Neural progenitor cell (in vitro differentiated cells): ENCODE measurements at regions not wholly inside any gene's neighbourhood (a gene's known extent, or its start where the extent isn't known, plus 50 kb on each side); places are given as distances from the start of the nearest gene placed in this dataset.

Experiments
- DNase-seq: peaks from one replicate; pipeline ENCODE4 v3.0.0-alpha.2; 2016; ENCODE audit warnings: low spot score
- H2AFZ ChIP-seq: fragments of 200-600 bp; sonication (generic); replicated peaks from 2 replicates; pipeline ENCODE4 v1.6.1; 2016; ENCODE audit warnings: antibody characterized with exemption
- H3F3A ChIP-seq: fragments of 200-600 bp; sonication (generic); 2 replicates; pipeline ENCODE4 v1.6.1; 2016; ENCODE audit warnings: antibody characterized with exemption, low read depth
- H3K27ac ChIP-seq: fragments of 200-600 bp; sonication (generic); 2 replicates; pipeline ENCODE4 v1.5.1; 2016; ENCODE audit warnings: mild to moderate bottlenecking
- H3K27me3 ChIP-seq: fragments of 200-600 bp; sonication (generic); 2 replicates; pipeline ENCODE4 v1.6.1; 2016; ENCODE audit warnings: mild to moderate bottlenecking, moderate library complexity
- H3K36me3 ChIP-seq: fragments of 200-600 bp; sonication (generic); 2 replicates; pipeline ENCODE4 v1.5.1; 2016
- H3K4me1 ChIP-seq: fragments of 200-600 bp; sonication (generic); 2 replicates; pipeline ENCODE4 v1.6.1; 2016; ENCODE audit warnings: mixed run types
- H3K4me2 ChIP-seq: fragments of 200-600 bp; sonication (generic); 2 replicates; pipeline ENCODE4 v1.6.1; 2016
- H3K4me3 ChIP-seq: fragments of 200-600 bp; sonication (generic); 2 replicates; pipeline ENCODE4 v1.5.1; 2016
- H3K79me2 ChIP-seq: fragments of 200-600 bp; sonication (generic); 2 replicates; pipeline ENCODE4 v1.6.1; 2016; ENCODE audit warnings: low read depth
- H3K9ac ChIP-seq: fragments of 200-600 bp; sonication (generic); 2 replicates; pipeline ENCODE4 v1.6.1; 2016
- H3K9me3 ChIP-seq: fragments of 200-600 bp; sonication (generic); 2 replicates; pipeline ENCODE4 v1.5.1; 2016; ENCODE audit warnings: low read depth
- H4K20me1 ChIP-seq: fragments of 200-600 bp; sonication (generic); 2 replicates; pipeline ENCODE4 v1.6.1; 2016; ENCODE audit warnings: low read depth
- H3K27ac Mint-ChIP-seq: 3 replicates; pipeline ENCODE4 v1.8.0; 2021; ENCODE audit warnings: mixed read lengths
- H3K27me3 Mint-ChIP-seq: 2 replicates; pipeline ENCODE4 v1.8.0; 2022; ENCODE audit warnings: low read depth, mild to moderate bottlenecking, inconsistent platforms, moderate library complexity, mixed read lengths; ENCODE audit not compliant: insufficient read depth
- H3K36me3 Mint-ChIP-seq: 3 replicates; pipeline ENCODE4 v1.8.0; 2021; ENCODE audit warnings: mixed read lengths
- H3K4me1 Mint-ChIP-seq: 3 replicates; pipeline ENCODE4 v1.8.0; 2021; ENCODE audit warnings: mixed read lengths
- H3K4me3 Mint-ChIP-seq: 3 replicates; pipeline ENCODE4 v1.8.0; 2021; ENCODE audit warnings: mild to moderate bottlenecking, moderate library complexity, mixed read lengths
- H3K9me3 Mint-ChIP-seq: 3 replicates; pipeline ENCODE4 v1.8.0; 2020; ENCODE audit warnings: mixed read lengths
- EZH2 ChIP-seq: fragments of 200-600 bp; sonication (generic); IDR thresholded peaks from 2 replicates; pipeline ENCODE4 v1.6.1; 2017; ENCODE audit warnings: antibody characterized with exemption, mild to moderate bottlenecking, moderate library complexity
- EZH2phosphoT487 ChIP-seq: fragments of 200-600 bp; sonication (generic); IDR thresholded peaks from 2 replicates; pipeline ENCODE4 v1.6.1; 2017; ENCODE audit warnings: antibody characterized with exemption
- TF ChIP-seq, protein P1 (sequence below): fragments of 200-600 bp; sonication (generic); IDR thresholded peaks from 2 replicates; pipeline ENCODE4 v1.5.1; 2017; ENCODE audit warnings: antibody characterized with exemption, mild to moderate bottlenecking

DNA sequence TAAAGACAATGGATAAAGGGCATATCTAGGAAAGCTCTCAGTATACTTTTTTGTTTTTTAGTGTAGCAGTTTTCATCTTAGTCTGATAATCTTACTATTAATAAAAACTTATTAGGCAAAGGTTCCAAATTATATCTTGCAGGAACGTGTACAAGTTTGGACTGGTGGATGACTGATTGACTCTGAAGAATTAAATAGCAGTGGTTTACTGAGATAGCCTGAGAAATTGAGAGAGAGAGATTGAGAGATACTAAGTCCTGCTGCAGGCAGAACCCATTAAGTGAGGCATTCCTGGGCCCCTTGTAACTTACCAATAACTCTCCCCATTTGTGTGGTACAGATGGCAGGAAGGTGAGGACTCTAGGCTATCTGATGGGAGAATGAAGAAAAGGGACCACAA is 80.2 kb upstream of the SLC38A2 start:
- H3K4me2 ChIP-seq: no peak overlapping the region
- no peaks in the 10 kb centered on the region for H3K36me3 ChIP-seq
- H3K9me3 Mint-ChIP-seq: no peaks in the 10 kb centered on the region
- no peak overlapping the region for H3K4me3 Mint-ChIP-seq
- no peaks in the 10 kb centered on the region for H3K27me3 ChIP-seq
- no peaks in the 10 kb centered on the region for H4K20me1 ChIP-seq
- no peaks in the 10 kb centered on the region for H3K9me3 ChIP-seq
- H3K36me3 Mint-ChIP-seq: no peaks in the 10 kb centered on the region
- no peak overlapping the region for H3K4me3 ChIP-seq
- no peaks in the 10 kb centered on the region for H3F3A ChIP-seq
- no peak for DNase-seq
- no peak overlapping the region for H3K27ac ChIP-seq
- H3K27ac Mint-ChIP-seq: no peak overlapping the region
- H3K4me1 Mint-ChIP-seq: peaks cover 9% of the 10 kb centered on the region
- no peaks in the 10 kb centered on the region for H3K79me2 ChIP-seq
- H3K9ac ChIP-seq: no peak overlapping the region
- peaks cover 10% of the 10 kb centered on the region for H3K4me1 ChIP-seq
- H3K27me3 Mint-ChIP-seq: peaks cover 3% of the 10 kb centered on the region
- TF ChIP-seq EZH2 (no peak), EZH2phosphoT487 (no peak)
- TF ChIP-seq, protein P1, sequence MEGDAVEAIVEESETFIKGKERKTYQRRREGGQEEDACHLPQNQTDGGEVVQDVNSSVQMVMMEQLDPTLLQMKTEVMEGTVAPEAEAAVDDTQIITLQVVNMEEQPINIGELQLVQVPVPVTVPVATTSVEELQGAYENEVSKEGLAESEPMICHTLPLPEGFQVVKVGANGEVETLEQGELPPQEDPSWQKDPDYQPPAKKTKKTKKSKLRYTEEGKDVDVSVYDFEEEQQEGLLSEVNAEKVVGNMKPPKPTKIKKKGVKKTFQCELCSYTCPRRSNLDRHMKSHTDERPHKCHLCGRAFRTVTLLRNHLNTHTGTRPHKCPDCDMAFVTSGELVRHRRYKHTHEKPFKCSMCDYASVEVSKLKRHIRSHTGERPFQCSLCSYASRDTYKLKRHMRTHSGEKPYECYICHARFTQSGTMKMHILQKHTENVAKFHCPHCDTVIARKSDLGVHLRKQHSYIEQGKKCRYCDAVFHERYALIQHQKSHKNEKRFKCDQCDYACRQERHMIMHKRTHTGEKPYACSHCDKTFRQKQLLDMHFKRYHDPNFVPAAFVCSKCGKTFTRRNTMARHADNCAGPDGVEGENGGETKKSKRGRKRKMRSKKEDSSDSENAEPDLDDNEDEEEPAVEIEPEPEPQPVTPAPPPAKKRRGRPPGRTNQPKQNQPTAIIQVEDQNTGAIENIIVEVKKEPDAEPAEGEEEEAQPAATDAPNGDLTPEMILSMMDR: no peak
- no peak overlapping the region for H2AFZ ChIP-seq

DNA sequence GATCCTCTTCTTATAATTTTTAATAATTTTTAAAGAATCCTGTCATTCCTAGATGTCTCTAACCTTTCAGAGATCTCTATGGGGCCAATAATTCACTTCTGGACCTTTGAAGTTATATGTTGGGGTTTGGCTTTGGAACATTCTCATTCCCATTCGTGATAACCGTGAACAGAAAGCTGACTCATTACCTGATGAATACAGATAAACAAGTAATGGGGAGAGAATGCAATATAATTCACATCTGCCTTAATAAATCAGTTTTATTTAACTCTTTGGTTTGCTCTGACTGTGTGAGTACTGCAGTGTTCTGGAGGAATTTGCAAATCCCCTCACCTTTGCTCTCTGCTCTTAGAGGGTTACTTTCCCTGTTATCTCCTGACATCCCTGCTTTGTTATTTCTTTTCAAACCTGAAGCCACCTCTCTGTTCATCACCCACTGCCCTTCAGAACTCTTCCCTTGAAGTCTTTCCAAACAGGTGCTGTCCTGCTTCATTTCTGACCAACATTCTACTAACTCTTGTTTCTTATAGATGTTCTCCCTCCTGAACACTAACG is 79.6 kb upstream of the SLC38A2 start:
- Mint-ChIP-seq H3K9me3 (no peaks in the 10 kb centered on the region), H3K27me3 (peaks cover 3% of the 10 kb centered on the region), H3K4me3 (no peak overlapping the region), H3K27ac (no peak overlapping the region), H3K36me3 (no peaks in the 10 kb centered on the region), H3K4me1 (peaks cover 9% of the 10 kb centered on the region)
- Histone ChIP-seq H3F3A (no peaks in the 10 kb centered on the region), H2AFZ (no peak overlapping the region), H3K4me1 (peaks cover 10% of the 10 kb centered on the region), H3K36me3 (no peaks in the 10 kb centered on the region), H3K27me3 (no peaks in the 10 kb centered on the region), H4K20me1 (no peaks in the 10 kb centered on the region), H3K27ac (no peak overlapping the region), H3K9ac (no peak overlapping the region), H3K4me3 (no peak overlapping the region), H3K9me3 (no peaks in the 10 kb centered on the region), H3K4me2 (no peak overlapping the region), H3K79me2 (no peaks in the 10 kb centered on the region)
- TF ChIP-seq EZH2 (no peak), EZH2phosphoT487 (no peak)
- TF ChIP-seq, protein P1: no peak
- DNase-seq: no peak

DNA sequence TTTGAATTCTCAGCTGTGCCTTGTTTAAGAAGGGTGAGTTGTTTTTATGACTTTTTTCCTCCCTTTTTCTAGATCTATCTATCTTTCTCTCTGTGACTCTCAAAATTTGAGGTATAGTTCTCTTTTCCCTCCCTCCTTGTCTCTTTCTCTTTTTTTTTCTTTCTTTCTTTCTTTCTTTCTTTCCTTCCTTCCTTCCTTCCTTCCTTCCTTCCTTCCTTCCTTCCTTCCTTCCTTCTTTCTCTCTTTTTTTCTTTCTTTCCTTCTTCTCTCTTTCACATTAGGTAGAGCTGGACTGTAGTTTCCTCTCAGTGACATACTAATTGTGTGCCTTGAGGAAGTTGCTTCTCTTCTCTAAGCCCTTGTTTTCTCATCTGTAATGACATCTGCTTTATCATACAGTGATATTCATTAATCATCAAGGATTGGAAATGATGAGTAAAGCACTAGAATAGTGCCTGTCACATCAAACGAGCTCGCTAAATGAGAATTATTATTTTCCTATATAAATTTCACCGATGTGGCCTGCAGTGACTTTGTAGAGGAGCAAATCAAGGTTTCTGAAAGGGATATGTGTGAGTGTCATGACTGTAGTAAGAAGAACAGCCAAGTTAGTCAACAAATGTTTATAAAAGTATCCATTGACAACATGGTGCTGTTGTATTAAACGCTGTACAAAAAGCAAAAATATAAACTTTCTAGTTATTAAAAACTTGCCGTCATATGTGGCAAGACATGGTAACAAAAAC is 78.9 kb upstream of the SLC38A2 start:
- Mint-ChIP-seq H3K4me1 (peaks cover 11% of the 10 kb centered on the region), H3K27me3 (peaks cover 3% of the 10 kb centered on the region), H3K36me3 (no peaks in the 10 kb centered on the region), H3K4me3 (no peak overlapping the region), H3K27ac (no peak overlapping the region), H3K9me3 (no peaks in the 10 kb centered on the region)
- Histone ChIP-seq H3K27me3 (no peaks in the 10 kb centered on the region), H3K9me3 (no peaks in the 10 kb centered on the region), H3K36me3 (no peaks in the 10 kb centered on the region), H3K27ac (no peak overlapping the region), H3K9ac (no peak overlapping the region), H3F3A (no peaks in the 10 kb centered on the region), H3K4me3 (no peak overlapping the region), H3K4me1 (peaks cover 10% of the 10 kb centered on the region), H2AFZ (no peak overlapping the region), H3K79me2 (no peaks in the 10 kb centered on the region), H4K20me1 (no peaks in the 10 kb centered on the region), H3K4me2 (no peak overlapping the region)
- DNase-seq: no peak
- TF ChIP-seq, protein P1: no peak
- TF ChIP-seq EZH2phosphoT487 (no peak), EZH2 (no peak)
